Keratinocyte (primary cell): ENCODE measurements at regions not wholly inside any gene's neighbourhood (a gene's known extent, or its start where the extent isn't known, plus 50 kb on each side); places are given as distances from the start of the nearest gene placed in this dataset.

ENCODE experiments used
- CTCF ChIP-seq, 3 experiments: IDR thresholded peaks in 1 of 3; conservative IDR thresholded peaks in 1 of 3; optimal IDR thresholded peaks in 1 of 3; 2 replicates in 2 of 3; 3 replicates in 1 of 3; pipeline versions ENCODE3 to v1.5.1; 2011; ENCODE audit warnings: low read length in 3 of 3, mild to moderate bottlenecking in 3 of 3, moderate library complexity in 2 of 3, control low read depth in 1 of 3, inconsistent platforms in 1 of 3; ENCODE audit not compliant: insufficient read depth in 2 of 3; ENCODE audit errors: extremely low read depth in 1 of 3
- EZH2 ChIP-seq: IDR thresholded peaks from one replicate; pipeline ENCODE4 v1.6.1; 2012; ENCODE audit warnings: inconsistent platforms, mild to moderate bottlenecking, low read length, moderate library complexity

- TF ChIP-seq CTCF (optimal IDR thresholded peaks at IDR 0.05 in 1 of 3, IDR thresholded peaks at IDR 0.05 in 1 of 3, conservative IDR thresholded peaks at IDR 0.05 in 1 of 3; ENCODE audit: extremely low read depth in 1 of 3, insufficient read depth in 2 of 3, low read length in 3 of 3) = no peak
- no peak for TF ChIP-seq EZH2
Measured at GRCh38 chr2:147772781-147773180, 72.0 kb upstream of the ACVR2A start.
